ENCODE measurements at regions not wholly inside any gene's neighbourhood (a gene's known extent, or its start where the extent isn't known, plus 50 kb on each side); places are given as distances from the start of the nearest gene placed in this dataset.

DNA sequence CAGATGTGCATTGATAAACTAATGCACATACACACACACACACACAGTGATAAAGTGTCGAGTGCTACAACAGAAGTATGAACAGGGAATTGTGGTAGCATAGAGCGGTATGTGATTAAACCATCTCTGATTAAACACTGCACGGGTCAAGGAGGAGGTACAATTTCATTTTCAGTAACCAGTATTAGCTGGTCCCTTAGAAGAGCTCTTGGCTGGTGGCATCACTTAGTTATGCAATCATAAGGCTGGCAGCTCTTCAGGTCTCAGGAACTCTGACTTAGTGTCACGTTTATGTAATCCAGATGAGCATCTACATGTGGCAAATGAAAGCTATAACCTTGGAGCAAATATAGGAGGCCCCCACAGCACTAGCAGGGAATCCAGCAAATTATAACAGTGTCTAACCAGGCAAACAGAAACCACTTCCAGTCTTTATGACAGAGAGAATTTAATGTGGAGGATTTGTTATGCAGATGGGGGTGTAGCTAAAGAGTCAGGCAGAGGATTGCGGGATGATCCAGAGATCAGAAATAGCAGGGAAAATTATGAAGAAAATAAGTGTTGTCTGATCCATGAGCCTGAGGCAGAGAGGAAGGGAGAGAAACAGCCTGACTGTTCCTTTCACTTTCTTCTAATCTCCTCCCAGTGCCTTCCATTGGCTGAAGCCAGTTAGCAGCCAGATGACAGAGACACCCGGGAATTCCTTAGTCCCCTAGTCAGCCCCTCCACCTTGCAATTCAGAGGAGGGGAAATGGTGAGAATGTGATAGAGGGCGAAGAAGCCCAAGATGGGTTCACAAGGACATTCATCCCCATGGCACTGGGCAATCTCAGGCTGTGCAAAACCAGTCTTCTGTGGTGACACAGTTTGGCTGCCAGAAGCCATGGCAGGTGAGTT, 533.1 kb upstream of the TENM4 start:
- H3K36me3 ChIP-seq (ENCODE audit: low read depth, missing control alignments) = no peaks in the 10 kb centered on the region
- 46 to 50% methylated on average over 7 of the region's 7 CpGs for WGBS, 2 donors
- intact Hi-C loops (cut with DNase I; ENCODE audit: low total_unique reads) = no loop called here
- no peak for DNase-seq
- no peak overlapping the region for H3K4me3 ChIP-seq
- no peak overlapping the region for H3K27ac ChIP-seq
- H3K4me1 ChIP-seq = no peaks in the 10 kb centered on the region
- no peaks in the 10 kb centered on the region for H3K9me3 ChIP-seq
- TF ChIP-seq, protein P1, sequence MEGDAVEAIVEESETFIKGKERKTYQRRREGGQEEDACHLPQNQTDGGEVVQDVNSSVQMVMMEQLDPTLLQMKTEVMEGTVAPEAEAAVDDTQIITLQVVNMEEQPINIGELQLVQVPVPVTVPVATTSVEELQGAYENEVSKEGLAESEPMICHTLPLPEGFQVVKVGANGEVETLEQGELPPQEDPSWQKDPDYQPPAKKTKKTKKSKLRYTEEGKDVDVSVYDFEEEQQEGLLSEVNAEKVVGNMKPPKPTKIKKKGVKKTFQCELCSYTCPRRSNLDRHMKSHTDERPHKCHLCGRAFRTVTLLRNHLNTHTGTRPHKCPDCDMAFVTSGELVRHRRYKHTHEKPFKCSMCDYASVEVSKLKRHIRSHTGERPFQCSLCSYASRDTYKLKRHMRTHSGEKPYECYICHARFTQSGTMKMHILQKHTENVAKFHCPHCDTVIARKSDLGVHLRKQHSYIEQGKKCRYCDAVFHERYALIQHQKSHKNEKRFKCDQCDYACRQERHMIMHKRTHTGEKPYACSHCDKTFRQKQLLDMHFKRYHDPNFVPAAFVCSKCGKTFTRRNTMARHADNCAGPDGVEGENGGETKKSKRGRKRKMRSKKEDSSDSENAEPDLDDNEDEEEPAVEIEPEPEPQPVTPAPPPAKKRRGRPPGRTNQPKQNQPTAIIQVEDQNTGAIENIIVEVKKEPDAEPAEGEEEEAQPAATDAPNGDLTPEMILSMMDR (IDR thresholded peaks at IDR 0.05) = no peak
- TF ChIP-seq POLR2A (IDR thresholded peaks at IDR 0.05) = no peak
- H3K27me3 ChIP-seq = no peaks in the 10 kb centered on the region

DNA sequence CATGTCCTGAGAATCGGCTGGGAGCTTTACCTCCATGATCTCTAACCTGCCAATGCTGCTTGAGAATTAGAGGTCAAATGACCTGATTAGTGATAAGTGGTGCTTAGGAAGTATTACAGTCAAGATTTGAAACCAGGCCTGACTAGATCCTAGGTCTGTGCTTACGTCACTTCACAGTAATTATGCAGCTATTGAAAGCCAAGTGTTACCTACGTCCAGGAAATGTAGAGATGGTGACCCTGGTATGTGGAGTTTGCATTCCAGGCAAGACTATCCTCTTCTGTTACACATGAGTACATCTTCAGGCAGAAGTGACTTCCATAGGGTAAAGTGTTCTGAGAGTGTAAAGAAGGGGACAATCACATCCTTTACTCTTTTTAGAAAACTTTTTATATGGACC, 530.4 kb upstream of the TENM4 start:
- Histone ChIP-seq H3K36me3 (ENCODE audit: low read depth, missing control alignments) (no peaks in the 10 kb centered on the region), H3K9me3 (no peaks in the 10 kb centered on the region), H3K27me3 (no peaks in the 10 kb centered on the region), H3K27ac (no peak overlapping the region), H3K4me3 (no peak overlapping the region), H3K4me1 (no peaks in the 10 kb centered on the region)
- no peak for TF ChIP-seq POLR2A (IDR thresholded peaks at IDR 0.05)
- TF ChIP-seq, protein P1 (IDR thresholded peaks at IDR 0.05) = no peak
- WGBS, 2 donors = 82 to 95% methylated on average over 3 of the region's 3 CpGs
- intact Hi-C loops (cut with DNase I; ENCODE audit: low total_unique reads) = no loop called here
- DNase-seq = no peak

DNA sequence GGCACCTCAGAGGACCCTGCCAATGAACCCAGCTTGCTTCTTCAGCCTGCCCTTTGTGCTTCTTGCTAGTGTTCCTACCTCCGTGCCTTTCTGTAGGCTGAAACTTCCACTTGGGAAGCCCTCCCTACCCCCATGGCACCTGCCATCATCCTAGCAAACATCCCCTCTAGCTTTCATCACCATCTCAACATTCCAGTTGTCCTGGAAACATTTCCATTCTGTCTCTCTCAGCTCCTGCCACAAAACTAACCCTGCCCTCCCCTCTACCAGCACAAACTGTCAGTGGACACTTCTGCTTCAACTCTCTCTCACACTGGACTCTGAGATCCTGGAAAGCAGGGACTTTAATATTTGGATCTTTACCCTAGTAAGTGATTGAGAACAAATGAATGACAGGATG, 525.8 kb upstream of the TENM4 start:
- no peak for DNase-seq
- intact Hi-C loops (cut with DNase I; ENCODE audit: low total_unique reads) = no loop called here
- Histone ChIP-seq H3K27me3 (no peaks in the 10 kb centered on the region), H3K4me1 (no peaks in the 10 kb centered on the region), H3K27ac (no peak overlapping the region), H3K4me3 (no peak overlapping the region), H3K36me3 (ENCODE audit: low read depth, missing control alignments) (no peaks in the 10 kb centered on the region), H3K9me3 (no peaks in the 10 kb centered on the region)
- 75 to 88% methylated on average over 1 of the region's 1 CpG for WGBS, 2 donors
- no peak for TF ChIP-seq POLR2A (IDR thresholded peaks at IDR 0.05)
- TF ChIP-seq, protein P1 (IDR thresholded peaks at IDR 0.05) = no peak

DNA sequence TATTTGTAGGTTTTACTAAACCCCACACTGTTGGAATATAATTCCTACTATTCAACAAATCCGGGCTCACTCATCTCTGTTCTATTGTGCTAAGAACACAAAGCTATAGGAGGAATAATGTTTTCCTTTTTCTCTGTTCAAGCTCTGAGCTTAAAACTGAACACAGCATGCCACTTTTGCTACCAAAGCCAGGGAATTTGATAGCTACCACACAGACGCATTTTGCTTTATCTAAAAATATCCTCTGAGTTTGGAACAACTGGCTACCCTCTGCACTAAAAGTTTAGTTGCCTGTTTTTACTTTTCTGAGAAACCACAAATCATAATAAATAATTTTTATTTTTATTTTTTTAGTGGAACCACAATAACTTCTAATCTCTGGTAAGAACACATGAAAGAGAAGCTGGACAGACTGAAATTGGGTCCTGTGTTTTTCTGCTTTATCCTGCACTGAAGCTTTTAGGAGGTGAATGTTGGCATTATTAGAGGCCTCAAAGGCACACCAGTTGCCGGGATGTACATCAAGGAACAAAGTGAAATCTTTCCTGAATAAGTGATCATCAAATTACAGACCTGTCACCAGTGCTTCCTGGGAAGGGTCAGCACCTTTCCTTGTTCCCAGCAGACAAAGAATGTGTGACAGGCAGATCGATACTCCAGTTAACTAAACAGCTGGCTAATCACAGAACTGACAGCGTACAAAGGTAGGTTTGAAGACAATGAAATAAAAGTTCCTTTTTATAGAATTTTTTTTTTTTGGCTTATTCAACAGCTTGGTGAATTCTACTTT, 523.2 kb upstream of the TENM4 start:
- TF ChIP-seq, protein P1 (IDR thresholded peaks at IDR 0.05) = no peak
- TF ChIP-seq POLR2A (IDR thresholded peaks at IDR 0.05) = no peak
- Histone ChIP-seq H3K9me3 (no peaks in the 10 kb centered on the region), H3K4me3 (no peak overlapping the region), H3K4me1 (no peaks in the 10 kb centered on the region), H3K27me3 (no peaks in the 10 kb centered on the region), H3K36me3 (ENCODE audit: low read depth, missing control alignments) (no peaks in the 10 kb centered on the region), H3K27ac (no peak overlapping the region)
- 52 to 59% methylated on average over 5 of the region's 5 CpGs for WGBS, 2 donors
- intact Hi-C loops (cut with DNase I; ENCODE audit: low total_unique reads) = no loop called here
- DNase-seq = no peak
